SK-N-SH (cell line): ENCODE measurements at regions not wholly inside any gene's neighbourhood (a gene's known extent, or its start where the extent isn't known, plus 50 kb on each side); places are given as distances from the start of the nearest gene placed in this dataset.

Experiments used
- CTCF ChIA-PET: fragments of 300-600, 350-600 bp; formaldehyde crosslinking; extraction: SDS; loops from one replicate; lab custom pipeline; 2021; lab: Yijun Ruan, JAX
- POLR2A ChIA-PET: fragments of 350-600 bp; sonication (Branson Sonifier 250); formaldehyde crosslinking; extraction: SDS; loops from one replicate; lab custom pipeline; 2020; ENCODE audit warnings: antibody characterized with exemption, inconsistent platforms; lab: Yijun Ruan, JAX
- DNase-seq: peaks from one replicate; pipeline ENCODE4 v3.0.0; 2012
- H2AFZ ChIP-seq: fragments of 200-600 bp; sonication (generic); 2 replicates; pipeline ENCODE4 v1.8.1; 2016; ENCODE audit warnings: antibody characterized with exemption, mild to moderate bottlenecking, low read depth
- H3F3A ChIP-seq: fragments of 200-600 bp; sonication (generic); replicated peaks from 2 replicates; pipeline ENCODE3; 2016; ENCODE audit warnings: antibody characterized with exemption, mild to moderate bottlenecking; ENCODE audit not compliant: insufficient read depth
- H3K27ac ChIP-seq, 2 experiments: fragments of 200-500 bp in 1 of 2; fragments of 200-600 bp in 1 of 2; sonication (Bioruptor generic) in 1 of 2; sonication (generic), shearing (Covaris generic) in 1 of 2; 2 replicates each; pipeline versions ENCODE4 v1.5.1 to v1.6.1; 2014 to 2016; ENCODE audit warnings: low read depth in 2 of 2, inconsistent platforms in 1 of 2, low read length in 1 of 2, mild to moderate bottlenecking in 1 of 2, mixed read lengths in 1 of 2
- H3K27me3 ChIP-seq: fragments of 200-600 bp; sonication (generic), shearing (Covaris generic); 2 replicates; pipeline ENCODE4 v1.6.1; 2016; ENCODE audit warnings: mixed run types; ENCODE audit not compliant: insufficient read depth
- H3K36me3 ChIP-seq, 2 experiments: fragments of 200-500 bp in 1 of 2; fragments of 200-600 bp in 1 of 2; sonication (Bioruptor generic) in 1 of 2; sonication (generic) in 1 of 2; replicated peaks in 1 of 2; 2 replicates each; pipeline versions ENCODE3 to v1.5.1; 2014 to 2016; ENCODE audit warnings: low read length in 1 of 2, mild to moderate bottlenecking in 1 of 2; ENCODE audit not compliant: insufficient read depth in 2 of 2, control insufficient read depth in 1 of 2
- H3K4me1 ChIP-seq, 2 experiments: fragments of 200-500 bp in 1 of 2; fragments of 200-600 bp in 1 of 2; sonication (Bioruptor generic) in 1 of 2; sonication (generic), shearing (Covaris generic) in 1 of 2; 2 replicates each; pipeline versions ENCODE4 v1.5.1 to v1.6.1; 2014 to 2016; ENCODE audit warnings: low read depth in 1 of 2, low read length in 1 of 2, mixed run types in 1 of 2; ENCODE audit not compliant: insufficient read depth in 2 of 2, control insufficient read depth in 1 of 2
- H3K4me2 ChIP-seq: fragments of 200-600 bp; sonication (generic), shearing (Covaris generic); 2 replicates; pipeline ENCODE4 v1.6.1; 2017; ENCODE audit warnings: mixed run types
- H3K4me3 ChIP-seq, 2 experiments: fragments of 200-500 bp in 1 of 2; fragments of 200-600 bp in 1 of 2; sonication (Bioruptor generic) in 1 of 2; sonication (generic), shearing (Covaris generic) in 1 of 2; 2 replicates each; pipeline versions ENCODE4 v1.5.1 to v1.8.1; 2014 to 2016; ENCODE audit warnings: low read depth in 2 of 2, inconsistent platforms in 1 of 2, low read length in 1 of 2, mild to moderate bottlenecking in 1 of 2, mixed read lengths in 1 of 2, moderate library complexity in 1 of 2
- H3K79me2 ChIP-seq: fragments of 200-600 bp; sonication (generic); 2 replicates; pipeline ENCODE4 v1.8.1; 2017; ENCODE audit warnings: mild to moderate bottlenecking; ENCODE audit not compliant: insufficient read depth
- H3K9ac ChIP-seq: fragments of 200-600 bp; sonication (generic); 2 replicates; pipeline ENCODE4 v1.6.1; 2017; ENCODE audit warnings: mixed run types
- H3K9me2 ChIP-seq: fragments of 200-600 bp; sonication (generic); 2 replicates; pipeline ENCODE4 v1.6.1; 2017; ENCODE audit warnings: mixed run types
- H3K9me3 ChIP-seq: fragments of 200-600 bp; sonication (generic); 2 replicates; pipeline ENCODE4 v1.6.1; 2017; ENCODE audit warnings: mixed run types, mild to moderate bottlenecking, moderate library complexity
- H4K20me1 ChIP-seq: fragments of 200-600 bp; sonication (generic); 2 replicates; pipeline ENCODE4 v1.6.1; 2017; ENCODE audit warnings: mild to moderate bottlenecking, mixed run types; ENCODE audit not compliant: insufficient read depth
- CHD2 ChIP-seq: fragments of 150-350 bp; IDR thresholded peaks from 2 replicates; pipeline ENCODE4 v1.6.1; 2018; ENCODE audit warnings: low read length; ENCODE audit not compliant: partially characterized antibody
- ELF1 ChIP-seq: IDR thresholded peaks from 2 replicates; pipeline ENCODE4 v1.4.0; 2012
- EZH2phosphoT487 ChIP-seq: fragments of 200-600 bp; sonication (generic); IDR thresholded peaks from 2 replicates; pipeline ENCODE4 v1.6.1; 2017; ENCODE audit warnings: low read depth, mixed run types, mild to moderate bottlenecking, antibody characterized with exemption, moderate library complexity, borderline replicate concordance
- FOSL2 ChIP-seq: IDR thresholded peaks from 2 replicates; pipeline ENCODE4 v1.4.0; 2012; ENCODE audit warnings: low read depth, mild to moderate bottlenecking, moderate library complexity, borderline replicate concordance
- FOXJ3 ChIP-seq: sonication (generic); formaldehyde crosslinking; IDR thresholded peaks from 2 replicates; pipeline ENCODE4 v1.5.1; 2020; ENCODE audit warnings: mild to moderate bottlenecking, missing genetic modification reagents
- FOXM1 ChIP-seq: IDR thresholded peaks from 2 replicates; pipeline ENCODE4 v1.4.0; 2012; ENCODE audit warnings: low read depth, mild to moderate bottlenecking
- IRF3 ChIP-seq: fragments of 150-350 bp; IDR thresholded peaks from 2 replicates; pipeline ENCODE4 v1.6.1; 2016; ENCODE audit warnings: mild to moderate bottlenecking, low read depth, low read length
- MXI1 ChIP-seq: IDR thresholded peaks from 2 replicates; pipeline ENCODE4 v1.6.1; 2012; ENCODE audit warnings: mild to moderate bottlenecking, low read depth, low read length, improper control_type of control experiment
- NFIC ChIP-seq: IDR thresholded peaks from 2 replicates; pipeline ENCODE4 v1.4.0; 2012; ENCODE audit warnings: borderline replicate concordance
- NRF1 ChIP-seq: IDR thresholded peaks from 2 replicates; pipeline ENCODE4 v1.6.1; 2012; ENCODE audit warnings: low read depth, mild to moderate bottlenecking, low read length
- PBX3 ChIP-seq: IDR thresholded peaks from 2 replicates; pipeline ENCODE4; 2012
- POLR2AphosphoS5 ChIP-seq: IDR thresholded peaks from 2 replicates; pipeline ENCODE4 v1.6.1; 2012; ENCODE audit warnings: low read depth, low read length
- RAD21 ChIP-seq: IDR thresholded peaks from 2 replicates; pipeline ENCODE4 v1.6.1; 2012; ENCODE audit warnings: mild to moderate bottlenecking, low read length
- REST ChIP-seq: IDR thresholded peaks from 2 replicates; pipeline ENCODE4 v1.6.1; 2012; ENCODE audit warnings: mild to moderate bottlenecking, low read depth, low read length, moderate library complexity
- RXRA ChIP-seq: IDR thresholded peaks from 2 replicates; pipeline ENCODE4 v1.4.0; 2012; ENCODE audit warnings: low read depth, mild to moderate bottlenecking, borderline replicate concordance
- SMC3 ChIP-seq: IDR thresholded peaks from 2 replicates; pipeline ENCODE4 v1.6.1; 2012; ENCODE audit warnings: low read depth, low read length, improper control_type of control experiment
- TCF12 ChIP-seq: IDR thresholded peaks from 2 replicates; pipeline ENCODE4 v1.4.0; 2012
- TEAD4 ChIP-seq: IDR thresholded peaks from 2 replicates; pipeline ENCODE4 v1.4.0; 2012; ENCODE audit warnings: mild to moderate bottlenecking, borderline replicate concordance; ENCODE audit not compliant: insufficient read depth
- USF2 ChIP-seq: fragments of 150-350 bp; IDR thresholded peaks from 2 replicates; pipeline ENCODE4 v1.6.1; 2017; ENCODE audit warnings: antibody characterized with exemption, low read length, low read depth, borderline replicate concordance

- TF ChIP-seq RXRA: no peak
- no peak for TF ChIP-seq POLR2AphosphoS5
- no peak for TF ChIP-seq FOXM1
- no peak for TF ChIP-seq TEAD4
- TF ChIP-seq ELF1: no peak
- no peak for TF ChIP-seq TCF12
- TF ChIP-seq FOXJ3 (CRISPR knock-in tag): no peak
- TF ChIP-seq RAD21: no peak
- TF ChIP-seq SMC3: no peak
- TF ChIP-seq FOSL2: no peak
- TF ChIP-seq IRF3: no peak
- TF ChIP-seq REST: no peak
- TF ChIP-seq PBX3: no peak
- TF ChIP-seq EZH2phosphoT487: no peak
- no peak for TF ChIP-seq USF2
- no peak for TF ChIP-seq CHD2
- TF ChIP-seq MXI1: no peak
- no peak for TF ChIP-seq NFIC
- no peak for TF ChIP-seq NRF1
- H3K9me2 ChIP-seq: no peaks in the 10 kb centered on the region
- H3K9ac ChIP-seq: no peak overlapping the region
- DNase-seq: no peak
- H3K4me2 ChIP-seq: no peak overlapping the region
- ChIA-PET POLR2A (no interaction called here), CTCF (interaction anchor here (0.6 kb wide), 2 partner anchors 10 to 410 kb away, joined by 3 read pairs; no protein-coding TSS in a partner anchor)
- H3K27me3 ChIP-seq: no peaks in the 10 kb centered on the region
- no peaks in the 10 kb centered on the region for H3K9me3 ChIP-seq
- peaks cover 0 to 3% of the 10 kb centered on the region in 2 experiments; a peak in 1 of 4 replicates for H3K4me1 ChIP-seq
- H3F3A ChIP-seq: no peaks in the 10 kb centered on the region
- H3K27ac ChIP-seq: no peak overlapping the region
- H2AFZ ChIP-seq: no peak overlapping the region
- H3K4me3 ChIP-seq: no peak overlapping the region
- no peaks in the 10 kb centered on the region for H3K79me2 ChIP-seq
- H4K20me1 ChIP-seq: no peaks in the 10 kb centered on the region
- H3K36me3 ChIP-seq: no peaks in the 10 kb centered on the region
Measured at GRCh38 chr4:141814499-141814898, 178.1 kb downstream of the IL15 start.
